Tongue (tissue), 1 donor: ENCODE measurements at regions not wholly inside any gene's neighbourhood (a gene's known extent, or its start where the extent isn't known, plus 50 kb on each side); places are given as distances from the start of the nearest gene placed in this dataset. TPM values are rescaled to one million over a fixed set of nuclear protein-coding genes. Genes with fewer than 3 reads are reported as not detected.

ENCODE experiments used
- small RNA-seq: library from RNA; depleted of rRNA; stranded (forward); fragments of <200 nt; gene quantifications from one replicate; pipeline ENCODE3, GENCODE V24; 2014; ENCODE audit warnings: low replicate concordance

Small RNA genes in the stretch of these regions (small RNA-seq; reads per million reads assigned to genes)
- not detected for gene AC114811.1
